ENCODE measurements at regions not wholly inside any gene's neighbourhood (a gene's known extent, or its start where the extent isn't known, plus 50 kb on each side); places are given as distances from the start of the nearest gene placed in this dataset.

DNA sequence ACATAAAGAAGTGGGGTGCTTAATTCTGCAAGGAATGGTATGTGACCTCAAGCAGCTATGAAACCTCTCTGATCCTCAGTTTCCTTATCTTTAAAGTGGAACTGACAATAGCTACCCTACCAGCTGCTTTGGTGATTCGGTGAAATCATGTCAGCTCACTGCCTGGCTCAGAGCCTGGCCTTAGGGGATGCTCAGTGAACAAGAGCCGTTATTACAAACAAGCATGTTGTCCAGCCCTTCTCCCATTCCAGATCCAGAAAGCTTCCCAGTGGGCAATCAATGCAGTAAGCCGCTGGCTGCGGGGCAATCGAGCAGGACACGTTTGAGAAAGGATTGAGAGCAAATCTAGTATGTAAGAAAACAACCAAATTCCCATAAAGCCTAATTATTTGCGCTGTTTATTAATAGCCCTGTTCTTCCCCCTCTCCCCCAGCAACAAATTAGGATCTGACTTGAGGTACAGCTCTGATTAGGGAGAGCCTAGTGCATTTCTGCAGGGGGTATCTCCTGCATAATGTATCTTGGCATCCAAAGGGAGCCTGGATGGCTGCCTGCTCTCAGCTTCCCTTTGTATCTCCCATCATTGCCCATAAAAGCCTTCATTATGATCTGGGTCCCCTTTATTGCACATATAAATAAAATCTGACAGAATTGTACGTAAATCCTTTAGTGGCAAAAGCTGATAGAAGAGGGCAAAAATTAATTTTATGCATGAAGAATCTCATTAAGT is 371.4 kb downstream of the TMEM232 start:
- TF ChIP-seq EP300 (IDR thresholded peaks at IDR 0.05; ENCODE audit: borderline replicate concordance in 1 of 2, control insufficient read depth in 1 of 2, low read depth in 2 of 2, low read length in 2 of 2) (no peak), FOS (IDR thresholded peaks at IDR 0.05; ENCODE audit: borderline replicate concordance, extremely low read depth, insufficient read length) (no peak), ZNF592 (IDR thresholded peaks at IDR 0.05) (no peak), JUNB (IDR thresholded peaks at IDR 0.05) (no peak), POLR2A (IDR thresholded peaks at IDR 0.05; ENCODE audit: low read depth, low read length) (no peak), RELA (IDR thresholded peaks at IDR 0.05; ENCODE audit: borderline replicate concordance, partially characterized antibody) (no peak), NFIC (IDR thresholded peaks at IDR 0.05; ENCODE audit: low read depth, low read length) (no peak), MLLT1 (IDR thresholded peaks at IDR 0.05) (no peak), YY1 (IDR thresholded peaks at IDR 0.05; ENCODE audit: low read depth, low read length) (no peak), IKZF2 (IDR thresholded peaks at IDR 0.05) (no peak), NRF1 (conservative IDR thresholded peaks at IDR 0.05; ENCODE audit: low read depth, low read length) (no peak)
- TF ChIP-seq, protein P1, sequence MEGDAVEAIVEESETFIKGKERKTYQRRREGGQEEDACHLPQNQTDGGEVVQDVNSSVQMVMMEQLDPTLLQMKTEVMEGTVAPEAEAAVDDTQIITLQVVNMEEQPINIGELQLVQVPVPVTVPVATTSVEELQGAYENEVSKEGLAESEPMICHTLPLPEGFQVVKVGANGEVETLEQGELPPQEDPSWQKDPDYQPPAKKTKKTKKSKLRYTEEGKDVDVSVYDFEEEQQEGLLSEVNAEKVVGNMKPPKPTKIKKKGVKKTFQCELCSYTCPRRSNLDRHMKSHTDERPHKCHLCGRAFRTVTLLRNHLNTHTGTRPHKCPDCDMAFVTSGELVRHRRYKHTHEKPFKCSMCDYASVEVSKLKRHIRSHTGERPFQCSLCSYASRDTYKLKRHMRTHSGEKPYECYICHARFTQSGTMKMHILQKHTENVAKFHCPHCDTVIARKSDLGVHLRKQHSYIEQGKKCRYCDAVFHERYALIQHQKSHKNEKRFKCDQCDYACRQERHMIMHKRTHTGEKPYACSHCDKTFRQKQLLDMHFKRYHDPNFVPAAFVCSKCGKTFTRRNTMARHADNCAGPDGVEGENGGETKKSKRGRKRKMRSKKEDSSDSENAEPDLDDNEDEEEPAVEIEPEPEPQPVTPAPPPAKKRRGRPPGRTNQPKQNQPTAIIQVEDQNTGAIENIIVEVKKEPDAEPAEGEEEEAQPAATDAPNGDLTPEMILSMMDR (IDR thresholded peaks at IDR 0.05 in 2 of 3, conservative IDR thresholded peaks at IDR 0.05 in 1 of 3; ENCODE audit: control insufficient read depth in 2 of 3, extremely low read depth in 1 of 3, insufficient read depth in 1 of 3, low read depth in 3 of 3, low read length in 3 of 3), result no peak

Data from GM12878 (cell line).